ENCODE measurements at regions not wholly inside any gene's neighbourhood (a gene's known extent, or its start where the extent isn't known, plus 50 kb on each side); places are given as distances from the start of the nearest gene placed in this dataset.

- no peak overlapping the region for H2AFZ ChIP-seq (ENCODE audit: low read depth, low read length, severe bottlenecking)
- H3K9me2 ChIP-seq (replicated peaks; ENCODE audit: insufficient read depth, low read length): no peaks in the 10 kb centered on the region
- H3F3A ChIP-seq (ENCODE audit: insufficient read depth): no peaks in the 10 kb centered on the region
- H3K9me3 ChIP-seq (ENCODE audit: insufficient read depth, low read length): no peaks in the 10 kb centered on the region
- H3K4me3 ChIP-seq (ENCODE audit: insufficient read depth, low read length, poor library complexity, severe bottlenecking): no peak overlapping the region
- TF ChIP-seq, protein P1, sequence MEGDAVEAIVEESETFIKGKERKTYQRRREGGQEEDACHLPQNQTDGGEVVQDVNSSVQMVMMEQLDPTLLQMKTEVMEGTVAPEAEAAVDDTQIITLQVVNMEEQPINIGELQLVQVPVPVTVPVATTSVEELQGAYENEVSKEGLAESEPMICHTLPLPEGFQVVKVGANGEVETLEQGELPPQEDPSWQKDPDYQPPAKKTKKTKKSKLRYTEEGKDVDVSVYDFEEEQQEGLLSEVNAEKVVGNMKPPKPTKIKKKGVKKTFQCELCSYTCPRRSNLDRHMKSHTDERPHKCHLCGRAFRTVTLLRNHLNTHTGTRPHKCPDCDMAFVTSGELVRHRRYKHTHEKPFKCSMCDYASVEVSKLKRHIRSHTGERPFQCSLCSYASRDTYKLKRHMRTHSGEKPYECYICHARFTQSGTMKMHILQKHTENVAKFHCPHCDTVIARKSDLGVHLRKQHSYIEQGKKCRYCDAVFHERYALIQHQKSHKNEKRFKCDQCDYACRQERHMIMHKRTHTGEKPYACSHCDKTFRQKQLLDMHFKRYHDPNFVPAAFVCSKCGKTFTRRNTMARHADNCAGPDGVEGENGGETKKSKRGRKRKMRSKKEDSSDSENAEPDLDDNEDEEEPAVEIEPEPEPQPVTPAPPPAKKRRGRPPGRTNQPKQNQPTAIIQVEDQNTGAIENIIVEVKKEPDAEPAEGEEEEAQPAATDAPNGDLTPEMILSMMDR (IDR thresholded peaks at IDR 0.05; ENCODE audit: insufficient read depth, low read length, poor library complexity, severe bottlenecking): no peak
- no peak for TF ChIP-seq EZH2phosphoT487 (conservative IDR thresholded peaks at IDR 0.05; ENCODE audit: low read length)
- H3K4me2 ChIP-seq (ENCODE audit: low read depth, low read length, poor library complexity, severe bottlenecking): no peak overlapping the region
- no peak overlapping the region for H3K9ac ChIP-seq (ENCODE audit: low read length)
- no peak overlapping the region for H3K27ac ChIP-seq (ENCODE audit: low read depth, low read length)
- H4K20me1 ChIP-seq (ENCODE audit: low read depth, low read length): no peaks in the 10 kb centered on the region
- no peaks in the 10 kb centered on the region for H3K27me3 ChIP-seq (ENCODE audit: low read length)
- no peaks in the 10 kb centered on the region for H3K36me3 ChIP-seq (ENCODE audit: low read length)
- H3K79me2 ChIP-seq (ENCODE audit: insufficient read depth, low read length): no peaks in the 10 kb centered on the region
Measured at GRCh38 chr17:54096216-54096615, 273.5 kb downstream of the KIF2B start.

DNA sequence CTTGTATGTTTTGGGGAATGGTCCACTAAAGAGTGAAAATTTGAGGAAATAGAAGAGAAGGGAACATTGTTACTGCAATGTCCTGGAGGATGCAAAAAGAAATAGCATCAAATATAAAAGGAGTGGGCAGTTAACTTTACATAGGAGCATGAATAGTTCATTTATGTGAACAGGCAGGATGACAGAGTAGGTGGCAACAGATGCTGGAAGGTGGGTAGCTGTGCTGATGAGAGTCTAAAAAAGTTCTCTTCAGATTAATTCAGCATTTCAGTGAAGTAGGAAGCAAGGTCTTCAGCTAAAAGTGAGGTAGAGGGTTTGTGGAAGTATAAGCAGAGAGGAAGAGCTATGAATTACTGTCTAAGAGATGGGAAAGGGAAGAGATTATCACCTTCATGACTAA lies 276.5 kb downstream of the KIF2B start:
- Histone ChIP-seq H3K36me3 (ENCODE audit: low read length) (no peaks in the 10 kb centered on the region), H3K79me2 (ENCODE audit: insufficient read depth, low read length) (no peaks in the 10 kb centered on the region), H4K20me1 (ENCODE audit: low read depth, low read length) (no peaks in the 10 kb centered on the region), H3F3A (ENCODE audit: insufficient read depth) (no peaks in the 10 kb centered on the region), H3K27ac (ENCODE audit: low read depth, low read length) (no peak overlapping the region), H3K9ac (ENCODE audit: low read length) (no peak overlapping the region), H3K4me2 (ENCODE audit: low read depth, low read length, poor library complexity, severe bottlenecking) (no peak overlapping the region), H3K9me3 (ENCODE audit: insufficient read depth, low read length) (no peaks in the 10 kb centered on the region), H2AFZ (ENCODE audit: low read depth, low read length, severe bottlenecking) (no peak overlapping the region), H3K4me3 (ENCODE audit: insufficient read depth, low read length, poor library complexity, severe bottlenecking) (no peak overlapping the region), H3K9me2 (replicated peaks; ENCODE audit: insufficient read depth, low read length) (no peaks in the 10 kb centered on the region), H3K27me3 (ENCODE audit: low read length) (no peaks in the 10 kb centered on the region)
- no peak for TF ChIP-seq EZH2phosphoT487 (conservative IDR thresholded peaks at IDR 0.05; ENCODE audit: low read length)
- TF ChIP-seq, protein P1 (IDR thresholded peaks at IDR 0.05; ENCODE audit: insufficient read depth, low read length, poor library complexity, severe bottlenecking): no peak

- Histone ChIP-seq H3K9me2 (replicated peaks; ENCODE audit: insufficient read depth, low read length) (no peaks in the 10 kb centered on the region), H3K4me2 (ENCODE audit: low read depth, low read length, poor library complexity, severe bottlenecking) (no peak overlapping the region), H3K27me3 (ENCODE audit: low read length) (no peaks in the 10 kb centered on the region), H3F3A (ENCODE audit: insufficient read depth) (no peaks in the 10 kb centered on the region), H3K36me3 (ENCODE audit: low read length) (no peaks in the 10 kb centered on the region), H2AFZ (ENCODE audit: low read depth, low read length, severe bottlenecking) (no peak overlapping the region), H3K9ac (ENCODE audit: low read length) (no peak overlapping the region), H3K9me3 (ENCODE audit: insufficient read depth, low read length) (no peaks in the 10 kb centered on the region), H3K79me2 (ENCODE audit: insufficient read depth, low read length) (no peaks in the 10 kb centered on the region), H4K20me1 (ENCODE audit: low read depth, low read length) (no peaks in the 10 kb centered on the region), H3K4me3 (ENCODE audit: insufficient read depth, low read length, poor library complexity, severe bottlenecking) (no peak overlapping the region), H3K27ac (ENCODE audit: low read depth, low read length) (no peak overlapping the region)
- TF ChIP-seq EZH2phosphoT487 (conservative IDR thresholded peaks at IDR 0.05; ENCODE audit: low read length): no peak
- TF ChIP-seq, protein P1 (IDR thresholded peaks at IDR 0.05; ENCODE audit: insufficient read depth, low read length, poor library complexity, severe bottlenecking): no peak
Measured at GRCh38 chr17:54102246-54102645, 279.5 kb downstream of the KIF2B start.
